KOPT-K1 (cell line): ENCODE measurements at regions not wholly inside any gene's neighbourhood (a gene's known extent, or its start where the extent isn't known, plus 50 kb on each side); places are given as distances from the start of the nearest gene placed in this dataset.

Source experiments
- H3K27ac ChIP-seq: fragments of 200-600 bp; sonication (generic); 2 replicates; pipeline ENCODE4 v1.5.1; 2016; ENCODE audit warnings: antibody characterized with exemption, mild to moderate bottlenecking, low read depth, low read length; ENCODE audit not compliant: poor library complexity, severe bottlenecking
- H3K36me3 ChIP-seq: fragments of 200-600 bp; sonication (generic); 2 replicates; pipeline ENCODE4 v1.5.1; 2017; ENCODE audit warnings: antibody characterized with exemption, mild to moderate bottlenecking, low read length, moderate library complexity; ENCODE audit not compliant: insufficient read depth
- H3K9me3 ChIP-seq: fragments of 200-600 bp; sonication (generic); 2 replicates; pipeline ENCODE4 v1.5.1; 2017; ENCODE audit warnings: antibody characterized with exemption, low read length, mild to moderate bottlenecking; ENCODE audit not compliant: insufficient read depth, poor library complexity, severe bottlenecking

- no peak overlapping the region for H3K27ac ChIP-seq
- H3K36me3 ChIP-seq, result no peaks in the 10 kb centered on the region
Measured at GRCh38 chr20:48170625-48171024, 385.3 kb upstream of the SULF2 start.

GRCh38 chr20:48169650-48170225 is 384.5 kb upstream of the SULF2 start:
- no peaks in the 10 kb centered on the region for H3K36me3 ChIP-seq
- no peak overlapping the region for H3K27ac ChIP-seq

More at GRCh38 chr20:48170625-48171024, 385.3 kb upstream of the SULF2 start:
- no peaks in the 10 kb centered on the region for H3K9me3 ChIP-seq

GRCh38 chr20:48166082-48166835 is 381.0 kb upstream of the SULF2 start:
- Histone ChIP-seq H3K27ac (no peak overlapping the region), H3K9me3 (no peaks in the 10 kb centered on the region), H3K36me3 (no peaks in the 10 kb centered on the region)

More at GRCh38 chr20:48169650-48170225, 384.5 kb upstream of the SULF2 start:
- H3K9me3 ChIP-seq, result no peaks in the 10 kb centered on the region

- no peaks in the 10 kb centered on the region for H3K36me3 ChIP-seq
- no peak overlapping the region for H3K27ac ChIP-seq
- H3K9me3 ChIP-seq, result no peaks in the 10 kb centered on the region
Measured at GRCh38 chr20:48165401-48165685, 380.1 kb upstream of the SULF2 start.

- H3K9me3 ChIP-seq, result no peaks in the 10 kb centered on the region
- H3K36me3 ChIP-seq, result no peaks in the 10 kb centered on the region
- H3K27ac ChIP-seq, result no peak overlapping the region
Measured at GRCh38 chr20:48164566-48165400, 379.5 kb upstream of the SULF2 start.

GRCh38 chr20:48164034-48164433 is 378.8 kb upstream of the SULF2 start:
- no peak overlapping the region for H3K27ac ChIP-seq

GRCh38 chr20:48163505-48163904 is 378.2 kb upstream of the SULF2 start:
- no peaks in the 10 kb centered on the region for H3K36me3 ChIP-seq
- H3K27ac ChIP-seq, result no peak overlapping the region
- no peaks in the 10 kb centered on the region for H3K9me3 ChIP-seq

More at GRCh38 chr20:48164034-48164433, 378.8 kb upstream of the SULF2 start:
- no peaks in the 10 kb centered on the region for H3K36me3 ChIP-seq
- H3K9me3 ChIP-seq, result no peaks in the 10 kb centered on the region

GRCh38 chr20:48162621-48163020 is 377.3 kb upstream of the SULF2 start:
- no peak overlapping the region for H3K27ac ChIP-seq
- H3K36me3 ChIP-seq, result no peaks in the 10 kb centered on the region
- no peaks in the 10 kb centered on the region for H3K9me3 ChIP-seq

GRCh38 chr20:48159145-48160008 is 374.1 kb upstream of the SULF2 start:
- Histone ChIP-seq H3K36me3 (no peaks in the 10 kb centered on the region), H3K27ac (no peak overlapping the region), H3K9me3 (peaks cover 20% of the 10 kb centered on the region)

- no peak overlapping the region for H3K27ac ChIP-seq
- no peaks in the 10 kb centered on the region for H3K36me3 ChIP-seq
- H3K9me3 ChIP-seq, result peaks cover 20% of the 10 kb centered on the region
Measured at GRCh38 chr20:48158014-48158413, 372.7 kb upstream of the SULF2 start.

GRCh38 chr20:48156951-48157700 is 371.8 kb upstream of the SULF2 start:
- Histone ChIP-seq H3K27ac (no peak overlapping the region), H3K9me3 (peaks cover 20% of the 10 kb centered on the region), H3K36me3 (no peaks in the 10 kb centered on the region)

- H3K27ac ChIP-seq, result no peak overlapping the region
- peaks cover 20% of the 10 kb centered on the region for H3K9me3 ChIP-seq
- no peaks in the 10 kb centered on the region for H3K36me3 ChIP-seq
Measured at GRCh38 chr20:48156521-48156920, 371.2 kb upstream of the SULF2 start.

- Histone ChIP-seq H3K27ac (no peak overlapping the region), H3K36me3 (no peaks in the 10 kb centered on the region), H3K9me3 (peaks cover 20% of the 10 kb centered on the region)
Measured at GRCh38 chr20:48155268-48155667, 370.0 kb upstream of the SULF2 start.

GRCh38 chr20:48154040-48154765 is 368.9 kb upstream of the SULF2 start:
- Histone ChIP-seq H3K9me3 (peaks cover 20% of the 10 kb centered on the region), H3K36me3 (no peaks in the 10 kb centered on the region), H3K27ac (no peak overlapping the region)
